GM21381 (cell line): ENCODE measurements at regions not wholly inside any gene's neighbourhood (a gene's known extent, or its start where the extent isn't known, plus 50 kb on each side); places are given as distances from the start of the nearest gene placed in this dataset.

Experiments used
- ATAC-seq: cut with Tn5 transposase; IDR thresholded peaks from one replicate; pipeline ENCODE4 v1.9.1; 2021; ENCODE audit warnings: mild to moderate bottlenecking, moderate library complexity; ENCODE audit not compliant: unreplicated experiment

GRCh38 chr15:59953392-59953883 lies 50.7 kb upstream of the FOXB1 start:
- ATAC-seq: no peak

GRCh38 chr15:59952960-59953359 lies 51.2 kb upstream of the FOXB1 start:
- no peak for ATAC-seq

GRCh38 chr15:59950603-59951388 lies 53.3 kb upstream of the FOXB1 start:
- ATAC-seq: no peak

- ATAC-seq: no peak
These were observed 55.0 kb upstream of the FOXB1 start for GRCh38 chr15:59948924-59949613.

GRCh38 chr15:59946084-59946483 lies 58.0 kb upstream of the FOXB1 start:
- ATAC-seq: no peak

GRCh38 chr15:59945036-59945435 lies 59.1 kb upstream of the FOXB1 start:
- ATAC-seq: no peak

- ATAC-seq: no peak
These were observed 62.5 kb upstream of the FOXB1 start for GRCh38 chr15:59941612-59942011.

GRCh38 chr15:59940928-59941327 lies 63.2 kb upstream of the FOXB1 start:
- ATAC-seq: no peak

- ATAC-seq: no peak
These were observed 63.7 kb upstream of the FOXB1 start for GRCh38 chr15:59940456-59940855.

- ATAC-seq: no peak
These were observed 67.4 kb upstream of the FOXB1 start for GRCh38 chr15:59936741-59937140.

GRCh38 chr15:59933607-59934006 lies 70.5 kb upstream of the FOXB1 start:
- ATAC-seq: no peak

GRCh38 chr15:59931646-59932261 lies 72.4 kb upstream of the FOXB1 start:
- no peak for ATAC-seq

- ATAC-seq: no peak
These were observed 79.1 kb upstream of the FOXB1 start for GRCh38 chr15:59924812-59925522.

GRCh38 chr15:59924096-59924495 lies 80.0 kb upstream of the FOXB1 start:
- no peak for ATAC-seq

- no peak for ATAC-seq
These were observed 80.6 kb upstream of the FOXB1 start for GRCh38 chr15:59923508-59923907.

GRCh38 chr15:59918994-59919951 lies 84.8 kb upstream of the FOXB1 start:
- ATAC-seq: peak; percentile 72

- ATAC-seq: peak; percentile 88
These were observed 86.5 kb upstream of the FOXB1 start for GRCh38 chr15:59917504-59918157.

- ATAC-seq: no peak
These were observed 98.1 kb upstream of the FOXB1 start for GRCh38 chr15:59906046-59906445.

GRCh38 chr15:59905176-59905575 lies 98.9 kb upstream of the FOXB1 start:
- no peak for ATAC-seq
